Kidney (tissue), 13 donors: ENCODE measurements at regions not wholly inside any gene's neighbourhood (a gene's known extent, or its start where the extent isn't known, plus 50 kb on each side); places are given as distances from the start of the nearest gene placed in this dataset.
A peak's percentile ranks its signal among the peaks of the same experiment; 100 is the strongest.

Experiments
- DNase-seq, 5 donors: peaks; one replicate each; pipeline ENCODE4 v3.0.0-alpha.2; 2013 to 2020
- FAIRE-seq: peaks from 2 replicates; lab custom pipeline; 2012; peaks lifted over from hg19 to GRCh38; lab: Jason Lieb, UNC
- H3K27ac ChIP-seq, 2 donors: one replicate each; pipeline ENCODE4 v1.7.0; 2013; ENCODE audit warnings: low read depth in 2 of 2, low read length in 2 of 2, inconsistent platforms in 1 of 2
- H3K27me3 ChIP-seq: one replicate; pipeline ENCODE4 v1.7.1; 2013; ENCODE audit warnings: low read length, inconsistent platforms; ENCODE audit not compliant: control insufficient read depth, insufficient read depth
- H3K36me3 ChIP-seq, 3 donors: one replicate each; pipeline versions ENCODE4 v1.7.0 to v1.7.1; 2013; ENCODE audit warnings: low read length in 3 of 3, control low read depth in 1 of 3, inconsistent platforms in 1 of 3; ENCODE audit not compliant: insufficient read depth in 3 of 3, control insufficient read depth in 2 of 3
- H3K4me1 ChIP-seq, 3 donors: one replicate each; pipeline versions ENCODE4 v1.7.0 to v1.7.1; 2013; ENCODE audit warnings: low read length in 3 of 3, inconsistent platforms in 1 of 3, low read depth in 1 of 3; ENCODE audit not compliant: control insufficient read depth in 2 of 3, insufficient read depth in 2 of 3
- H3K4me3 ChIP-seq, 3 donors: one replicate each; pipeline versions ENCODE4 v1.7.0 to v1.8.1; 2013; ENCODE audit warnings: low read length in 3 of 3, control low read depth in 1 of 3, inconsistent platforms in 1 of 3
- H3K9ac ChIP-seq, 3 donors: one replicate each; pipeline versions ENCODE4 v1.7.0 to v1.7.1; 2013; ENCODE audit warnings: low read length in 3 of 3, control low read depth in 1 of 3, inconsistent platforms in 1 of 3
- H3K9me3 ChIP-seq, 3 donors: one replicate each; pipeline versions ENCODE4 v1.7.0 to v1.7.1; 2013; ENCODE audit warnings: low read length in 3 of 3, control low read depth in 1 of 3, inconsistent platforms in 1 of 3; ENCODE audit not compliant: control insufficient read depth in 2 of 3, insufficient read depth in 1 of 3
- CTCF ChIP-seq: IDR thresholded peaks from 3 replicates; pipeline ENCODE4 v1.5.1; 2012; ENCODE audit warnings: mild to moderate bottlenecking, moderate library complexity, borderline replicate concordance; ENCODE audit not compliant: insufficient read depth; ENCODE audit errors: extremely low read depth
- intact Hi-C: fragments of 100-400 bp; cut with DNase I; formaldehyde crosslinking; loops from one replicate; pipeline ENCODE4 v1.11.1; 2022
- donor health status: control.
- donor health status: control.
- donor health status: control.
- donor health status: control.
- donor health status: control.
- donor health status: DM: yes; HTN: yes; CAD: no.
- donor health status: Normal renal cell carcinoma (clear cell type).

- no peaks in the 10 kb centered on the region for H3K4me1 ChIP-seq
- no peaks in the 10 kb centered on the region for H3K9me3 ChIP-seq
- no peaks in the 10 kb centered on the region for H3K36me3 ChIP-seq
- no peaks in the 10 kb centered on the region for H3K27me3 ChIP-seq
- H3K27ac ChIP-seq = no peak overlapping the region
- peak in 1 of 5 donors; percentile 21 for DNase-seq
- H3K4me3 ChIP-seq = no peak overlapping the region
- no peak for FAIRE-seq
- H3K9ac ChIP-seq = no peak overlapping the region
- intact Hi-C loops = no loop called here
- TF ChIP-seq CTCF = no peak
These were observed 944.7 kb downstream of the SORCS3 start for GRCh38 chr10:105585753-105586152.

DNA sequence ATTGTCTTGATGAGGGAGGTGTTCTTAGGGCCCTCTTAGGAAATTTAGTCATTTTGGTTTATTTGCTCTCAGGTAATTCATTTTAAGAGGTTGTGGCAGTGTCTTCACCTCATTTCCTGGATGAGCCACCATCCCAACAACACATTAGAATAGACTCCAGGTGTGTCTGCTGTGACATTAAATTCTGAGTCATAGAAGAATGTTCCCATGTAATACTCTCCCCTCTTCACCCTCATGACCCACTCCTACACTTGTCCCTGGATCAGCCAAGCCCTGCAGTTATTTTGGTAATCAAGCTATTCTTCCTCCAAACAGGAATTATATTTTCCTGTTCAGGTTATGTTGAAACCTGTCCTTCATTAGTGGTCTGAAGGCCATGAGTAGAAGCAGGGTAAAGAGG lies 944.1 kb downstream of the SORCS3 start:
- no peaks in the 10 kb centered on the region for H3K4me1 ChIP-seq
- DNase-seq (no peak), FAIRE-seq (no peak)
- intact Hi-C loops = no loop called here
- no peaks in the 10 kb centered on the region for H3K9me3 ChIP-seq
- no peaks in the 10 kb centered on the region for H3K36me3 ChIP-seq
- no peak overlapping the region for H3K27ac ChIP-seq
- no peak overlapping the region for H3K4me3 ChIP-seq
- H3K9ac ChIP-seq = no peak overlapping the region
- no peaks in the 10 kb centered on the region for H3K27me3 ChIP-seq
- no peak for TF ChIP-seq CTCF

GRCh38 chr10:105579112-105579511 lies 938.0 kb downstream of the SORCS3 start:
- no peak for FAIRE-seq
- intact Hi-C loops = no loop called here
- Histone ChIP-seq H3K4me3 (no peak overlapping the region), H3K4me1 (no peaks in the 10 kb centered on the region), H3K27me3 (no peaks in the 10 kb centered on the region), H3K36me3 (no peaks in the 10 kb centered on the region), H3K27ac (no peak overlapping the region), H3K9me3 (no peaks in the 10 kb centered on the region), H3K9ac (no peak overlapping the region)
- TF ChIP-seq CTCF = no peak
- DNase-seq = peak in 1 of 5 donors; percentile 55
